GM19023 (cell line): ENCODE measurements at regions not wholly inside any gene's neighbourhood (a gene's known extent, or its start where the extent isn't known, plus 50 kb on each side); places are given as distances from the start of the nearest gene placed in this dataset.

Source experiments
- ATAC-seq: cut with Tn5 transposase; IDR thresholded peaks from one replicate; pipeline ENCODE4 v1.9.1; 2021; ENCODE audit warnings: mild to moderate bottlenecking, moderate library complexity; ENCODE audit not compliant: unreplicated experiment

GRCh38 chr2:117500721-117501120, 313.8 kb upstream of the DDX18 start:
- no peak for ATAC-seq

- no peak for ATAC-seq
These were observed 312.4 kb upstream of the DDX18 start for GRCh38 chr2:117502121-117502520.

GRCh38 chr2:117512307-117512706, 302.2 kb upstream of the DDX18 start:
- ATAC-seq, result no peak

- no peak for ATAC-seq
These were observed 300.1 kb upstream of the DDX18 start for GRCh38 chr2:117514371-117514770.

- no peak for ATAC-seq
These were observed 295.3 kb upstream of the DDX18 start for GRCh38 chr2:117519238-117519637.

- no peak for ATAC-seq
These were observed 294.8 kb upstream of the DDX18 start for GRCh38 chr2:117519721-117520120.

- ATAC-seq, result no peak
These were observed 291.2 kb upstream of the DDX18 start for GRCh38 chr2:117523267-117523666.

GRCh38 chr2:117523711-117524238, 290.7 kb upstream of the DDX18 start:
- no peak for ATAC-seq

GRCh38 chr2:117536139-117536538, 278.4 kb upstream of the DDX18 start:
- no peak for ATAC-seq

GRCh38 chr2:117537032-117537431, 277.5 kb upstream of the DDX18 start:
- ATAC-seq, result no peak

- ATAC-seq, result no peak
These were observed 262.6 kb upstream of the DDX18 start for GRCh38 chr2:117551858-117552257.

GRCh38 chr2:117553448-117553847, 261.0 kb upstream of the DDX18 start:
- ATAC-seq, result no peak

GRCh38 chr2:117555965-117556364, 258.5 kb upstream of the DDX18 start:
- no peak for ATAC-seq

GRCh38 chr2:117557626-117558025, 256.9 kb upstream of the DDX18 start:
- ATAC-seq, result no peak

GRCh38 chr2:117562654-117563053, 251.8 kb upstream of the DDX18 start:
- ATAC-seq, result no peak

GRCh38 chr2:117571590-117572349, 242.7 kb upstream of the DDX18 start:
- no peak for ATAC-seq

- ATAC-seq, result no peak
These were observed 227.2 kb upstream of the DDX18 start for GRCh38 chr2:117587310-117587709.

GRCh38 chr2:117603060-117603459, 211.4 kb upstream of the DDX18 start:
- no peak for ATAC-seq

GRCh38 chr2:117603567-117603966, 210.9 kb upstream of the DDX18 start:
- no peak for ATAC-seq

GRCh38 chr2:117607202-117607601, 207.3 kb upstream of the DDX18 start:
- ATAC-seq, result no peak

GRCh38 chr2:117613101-117613500, 201.4 kb upstream of the DDX18 start:
- ATAC-seq, result no peak

- ATAC-seq, result no peak
These were observed 200.2 kb upstream of the DDX18 start for GRCh38 chr2:117614296-117614695.
